ENCODE measurements at regions not wholly inside any gene's neighbourhood (a gene's known extent, or its start where the extent isn't known, plus 50 kb on each side); places are given as distances from the start of the nearest gene placed in this dataset.
"Not testable (repeated sequence)": the region's sequence is repeated elsewhere in the genome, so short reads cannot be mapped to it uniquely, and the experiment has no call there.

- Mint-ChIP-seq H3K27me3 (no peaks in the 10 kb centered on the region), H3K4me3 (no peak overlapping the region), H3K36me3 (ENCODE audit: low read depth) (no peaks in the 10 kb centered on the region), H3K4me1 (no peaks in the 10 kb centered on the region), H3K27ac (no peak overlapping the region), H3K9me3 (peaks cover 10% of the 10 kb centered on the region)
- TF ChIP-seq, protein P1, sequence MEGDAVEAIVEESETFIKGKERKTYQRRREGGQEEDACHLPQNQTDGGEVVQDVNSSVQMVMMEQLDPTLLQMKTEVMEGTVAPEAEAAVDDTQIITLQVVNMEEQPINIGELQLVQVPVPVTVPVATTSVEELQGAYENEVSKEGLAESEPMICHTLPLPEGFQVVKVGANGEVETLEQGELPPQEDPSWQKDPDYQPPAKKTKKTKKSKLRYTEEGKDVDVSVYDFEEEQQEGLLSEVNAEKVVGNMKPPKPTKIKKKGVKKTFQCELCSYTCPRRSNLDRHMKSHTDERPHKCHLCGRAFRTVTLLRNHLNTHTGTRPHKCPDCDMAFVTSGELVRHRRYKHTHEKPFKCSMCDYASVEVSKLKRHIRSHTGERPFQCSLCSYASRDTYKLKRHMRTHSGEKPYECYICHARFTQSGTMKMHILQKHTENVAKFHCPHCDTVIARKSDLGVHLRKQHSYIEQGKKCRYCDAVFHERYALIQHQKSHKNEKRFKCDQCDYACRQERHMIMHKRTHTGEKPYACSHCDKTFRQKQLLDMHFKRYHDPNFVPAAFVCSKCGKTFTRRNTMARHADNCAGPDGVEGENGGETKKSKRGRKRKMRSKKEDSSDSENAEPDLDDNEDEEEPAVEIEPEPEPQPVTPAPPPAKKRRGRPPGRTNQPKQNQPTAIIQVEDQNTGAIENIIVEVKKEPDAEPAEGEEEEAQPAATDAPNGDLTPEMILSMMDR (IDR thresholded peaks at IDR 0.05) = no peak
- DNase-seq = no peak
- ChIA-PET CTCF (no interaction called here), POLR2A (no interaction called here)
- no peak for ATAC-seq (ENCODE audit: low read depth)
- intact Hi-C loops (cut with micrococcal nuclease) = no loop called here
Observed at GRCh38 chr1:61563611-61564010, 161.3 kb downstream of the TM2D1 start.

DNA sequence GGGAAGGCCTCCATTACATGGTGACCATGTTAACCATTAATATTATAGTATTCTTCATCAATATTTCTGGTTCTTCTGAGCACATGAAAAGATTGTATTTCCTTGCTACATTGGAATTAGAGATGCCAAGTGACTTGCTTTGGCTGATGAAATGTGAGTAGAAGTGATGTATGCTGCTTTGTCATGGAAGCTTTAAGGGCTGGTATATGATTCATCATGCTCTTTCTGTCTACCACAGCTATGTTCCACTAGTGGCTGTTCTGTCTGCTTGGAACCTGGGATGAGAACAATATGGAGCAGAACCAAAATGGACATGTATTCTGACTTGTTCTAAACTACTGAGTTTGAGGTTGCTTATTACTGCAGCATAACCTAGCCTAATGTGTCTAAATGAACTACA, 163.3 kb downstream of the TM2D1 start:
- Mint-ChIP-seq H3K9me3 (peaks cover 10% of the 10 kb centered on the region), H3K27me3 (no peaks in the 10 kb centered on the region), H3K27ac (no peak overlapping the region), H3K4me3 (no peak overlapping the region), H3K36me3 (ENCODE audit: low read depth) (no peaks in the 10 kb centered on the region), H3K4me1 (no peaks in the 10 kb centered on the region)
- intact Hi-C loops (cut with micrococcal nuclease) = no loop called here
- no peak for DNase-seq
- TF ChIP-seq, protein P1 (IDR thresholded peaks at IDR 0.05) = no peak
- ATAC-seq (ENCODE audit: low read depth) = no peak
- ChIA-PET CTCF (no interaction called here), POLR2A (no interaction called here)

DNA sequence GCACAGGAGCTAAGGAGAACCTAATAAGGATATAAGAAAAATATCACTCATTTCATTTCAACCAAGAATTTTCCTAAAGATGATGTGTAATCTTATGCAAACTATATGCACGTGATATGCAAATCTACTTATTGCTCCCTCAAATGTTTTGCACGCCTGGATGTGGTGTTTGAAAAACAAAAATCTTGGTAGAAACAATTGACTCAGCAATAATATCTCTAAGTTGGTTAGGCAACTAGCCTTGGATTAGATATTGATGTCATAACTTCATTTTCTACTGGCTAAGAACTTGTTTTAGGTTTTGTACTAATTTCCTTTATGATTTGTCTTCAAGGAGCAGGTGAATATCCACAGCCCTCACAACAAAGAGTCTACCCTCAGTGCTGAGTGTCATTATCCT, 164.6 kb downstream of the TM2D1 start:
- DNase-seq (no peak), ATAC-seq (ENCODE audit: low read depth) (no peak)
- Mint-ChIP-seq H3K27me3 (no peaks in the 10 kb centered on the region), H3K4me3 (no peak overlapping the region), H3K4me1 (no peaks in the 10 kb centered on the region), H3K9me3 (peaks cover 10% of the 10 kb centered on the region), H3K27ac (no peak overlapping the region), H3K36me3 (ENCODE audit: low read depth) (no peaks in the 10 kb centered on the region)
- TF ChIP-seq, protein P1 (IDR thresholded peaks at IDR 0.05) = no peak
- ChIA-PET CTCF (no interaction called here), POLR2A (no interaction called here)
- intact Hi-C loops (cut with micrococcal nuclease) = no loop called here

DNA sequence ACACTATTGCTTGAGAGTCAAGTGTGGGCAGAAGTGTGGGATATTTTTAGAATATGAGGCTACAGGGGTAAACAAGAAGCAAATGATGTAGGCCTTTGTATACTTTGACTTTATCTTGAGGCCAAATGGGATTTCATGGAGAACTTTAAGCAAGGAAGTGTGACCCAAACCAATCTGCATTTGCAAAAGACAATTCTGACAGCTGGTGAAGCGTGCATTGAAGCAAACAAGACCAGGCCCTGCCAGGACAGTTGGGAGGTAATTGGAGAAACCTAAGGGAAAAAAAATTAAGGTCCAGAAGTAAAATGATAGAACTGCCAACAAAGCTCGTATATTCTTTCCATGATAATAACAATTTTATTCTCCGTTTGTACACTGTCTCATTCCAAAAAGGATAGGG, 168.3 kb downstream of the TM2D1 start:
- DNase-seq (no peak), ATAC-seq (ENCODE audit: low read depth) (no peak)
- no peaks in the 10 kb centered on the region for H3K36me3 Mint-ChIP-seq (ENCODE audit: low read depth)
- no peaks in the 10 kb centered on the region for H3K4me1 Mint-ChIP-seq
- TF ChIP-seq, protein P1 (IDR thresholded peaks at IDR 0.05) = no peak
- ChIA-PET POLR2A (no interaction called here), CTCF (no interaction called here)
- intact Hi-C loops (cut with micrococcal nuclease) = no loop called here
- peaks cover 4% of the 10 kb centered on the region for H3K9me3 Mint-ChIP-seq
- no peak overlapping the region for H3K27ac Mint-ChIP-seq
- no peak overlapping the region for H3K4me3 Mint-ChIP-seq
- H3K27me3 Mint-ChIP-seq = peaks cover 5% of the 10 kb centered on the region

DNA sequence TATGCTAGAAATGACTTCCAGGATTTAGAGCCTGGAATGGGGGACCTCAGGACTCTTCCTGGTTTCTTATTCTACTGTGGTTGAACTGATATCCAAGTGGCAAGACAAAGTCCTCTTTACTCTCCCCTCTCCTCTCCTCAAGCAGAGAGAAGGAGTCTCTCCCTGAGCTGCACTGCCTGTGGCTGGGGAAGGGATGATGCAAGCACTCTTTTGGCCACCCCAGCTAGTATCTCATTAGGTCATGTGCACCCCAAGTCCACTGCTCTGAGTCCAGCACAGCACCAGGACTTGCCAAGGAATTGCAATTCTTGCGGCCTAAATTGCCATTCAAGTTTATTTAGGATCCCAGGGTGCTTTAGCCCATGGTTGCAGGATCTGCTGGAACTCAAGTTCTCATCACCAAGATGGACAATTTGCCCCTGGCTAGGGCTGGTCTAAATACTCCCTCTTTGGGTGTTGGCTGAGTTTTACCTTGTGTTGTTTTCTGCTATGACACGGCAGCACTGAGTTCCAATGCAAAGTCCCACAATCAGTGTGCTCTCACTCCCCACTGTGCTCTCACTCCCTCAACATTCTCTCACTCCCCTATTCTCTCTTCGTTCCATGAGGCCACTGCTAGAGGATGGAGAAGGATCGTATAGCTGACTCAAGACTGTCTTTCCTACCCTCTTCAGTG, 172.2 kb downstream of the TM2D1 start:
- ATAC-seq (ENCODE audit: low read depth) (no peak), DNase-seq (no peak)
- no peak overlapping the region for H3K4me3 Mint-ChIP-seq
- TF ChIP-seq, protein P1 (IDR thresholded peaks at IDR 0.05) = no peak
- peaks cover 12% of the 10 kb centered on the region for H3K9me3 Mint-ChIP-seq
- ChIA-PET POLR2A (no interaction called here), CTCF (no interaction called here)
- no peaks in the 10 kb centered on the region for H3K36me3 Mint-ChIP-seq (ENCODE audit: low read depth)
- peaks cover 12% of the 10 kb centered on the region for H3K27me3 Mint-ChIP-seq
- H3K27ac Mint-ChIP-seq = no peak overlapping the region
- intact Hi-C loops (cut with micrococcal nuclease) = no loop called here
- H3K4me1 Mint-ChIP-seq = no peaks in the 10 kb centered on the region

GRCh38 chr1:61547302-61547701, 177.6 kb downstream of the TM2D1 start:
- intact Hi-C loops (cut with micrococcal nuclease) = loop anchor here (5.0 kb wide), 1 partner anchor 95 kb away; no protein-coding TSS in a partner anchor
- H3K27me3 Mint-ChIP-seq; POLR2A ChIA-PET; H3K36me3 Mint-ChIP-seq (ENCODE audit: low read depth); H3K4me3 Mint-ChIP-seq; DNase-seq; H3K27ac Mint-ChIP-seq; ATAC-seq (ENCODE audit: low read depth); H3K4me1 Mint-ChIP-seq: not testable (repeated sequence)
- H3K9me3 Mint-ChIP-seq = peaks cover 16% of the 10 kb centered on the region
- CTCF ChIA-PET = interaction anchor here (0.7 kb wide), 1 partner anchor 304 kb away, joined by 4 read pairs; no protein-coding TSS in a partner anchor

DNA sequence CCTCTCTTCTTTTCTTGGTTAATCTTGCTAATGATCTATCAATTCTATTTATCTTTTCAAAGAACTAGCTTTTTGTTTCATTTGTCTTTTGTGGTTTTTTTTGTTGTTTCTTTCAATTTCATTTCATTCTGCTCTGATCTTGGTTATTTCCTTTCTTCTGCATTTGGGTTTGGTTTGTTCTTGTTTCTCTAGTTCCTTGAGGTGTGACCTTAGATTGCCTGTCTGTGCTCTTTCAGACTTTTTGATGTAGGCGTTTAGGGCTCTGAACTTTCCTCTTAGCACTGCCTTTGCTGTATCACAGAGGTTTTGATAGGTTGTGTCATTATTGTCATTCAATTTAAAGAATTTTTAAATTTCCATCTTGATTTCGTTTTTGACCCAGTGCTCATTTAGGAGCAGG, 180.1 kb downstream of the TM2D1 start:
- CTCF ChIA-PET; ATAC-seq (ENCODE audit: low read depth); H3K27ac Mint-ChIP-seq; POLR2A ChIA-PET; DNase-seq; H3K4me3 Mint-ChIP-seq; H3K36me3 Mint-ChIP-seq (ENCODE audit: low read depth); H3K27me3 Mint-ChIP-seq; H3K4me1 Mint-ChIP-seq: not testable (repeated sequence)
- intact Hi-C loops (cut with micrococcal nuclease) = loop anchor here (5.0 kb wide), 1 partner anchor 97 kb away; no protein-coding TSS in a partner anchor
- peaks cover 12% of the 10 kb centered on the region for H3K9me3 Mint-ChIP-seq

DNA sequence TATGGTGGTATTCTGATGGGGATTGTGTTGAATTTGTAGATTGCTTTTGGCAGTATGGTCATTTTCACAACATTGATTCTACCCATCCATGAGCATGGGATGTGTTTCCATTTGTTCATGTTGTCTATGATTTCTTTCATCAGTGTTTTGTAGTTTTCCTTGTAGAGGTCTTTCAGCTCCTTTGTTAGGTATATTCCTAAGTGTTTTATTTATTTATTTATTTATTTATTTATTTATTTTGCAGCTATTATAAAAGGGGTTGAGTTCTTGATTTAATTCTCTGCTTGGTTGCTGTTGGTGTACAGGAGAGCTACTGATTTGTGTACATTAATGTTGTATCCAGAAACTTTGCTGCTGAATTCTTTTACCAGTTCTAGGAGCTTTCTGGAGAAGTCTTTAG, 181.4 kb downstream of the TM2D1 start:
- H3K4me3 Mint-ChIP-seq; DNase-seq; H3K27ac Mint-ChIP-seq; POLR2A ChIA-PET; ATAC-seq (ENCODE audit: low read depth); H3K36me3 Mint-ChIP-seq (ENCODE audit: low read depth); H3K27me3 Mint-ChIP-seq; intact Hi-C loops (cut with micrococcal nuclease); CTCF ChIA-PET; H3K4me1 Mint-ChIP-seq: not testable (repeated sequence)
- H3K9me3 Mint-ChIP-seq = peaks cover 12% of the 10 kb centered on the region

Measured in activated B cell treated with CpG ODN at 0.5 μM for 24 hours (primary cell).